SK-N-SH treated with all-trans-retinoic acid at 6 μM for 48 hours (cell line): ENCODE measurements at regions not wholly inside any gene's neighbourhood (a gene's known extent, or its start where the extent isn't known, plus 50 kb on each side); places are given as distances from the start of the nearest gene placed in this dataset.

Experiments used
- ATAC-seq: fragments of 200-7000 bp; cut with Tn5 transposase; 3 replicates; pipeline ENCODE4 v1.9.1; 2020; ENCODE audit warnings: mild to moderate bottlenecking, moderate library complexity
- ARNTL ChIP-seq: fragments of 450-650 bp; formaldehyde crosslinking; IDR thresholded peaks from 2 replicates; pipeline ENCODE4 v1.5.0; 2020; ENCODE audit warnings: low read depth, mild to moderate bottlenecking, moderate library complexity, borderline replicate concordance
- BACH2 ChIP-seq: fragments of 250-450 bp; sonication (Bioruptor Pico); IDR thresholded peaks from 2 replicates; pipeline ENCODE4 v1.9.0; 2021; ENCODE audit warnings: mild to moderate bottlenecking, borderline replicate concordance
- CREB5 ChIP-seq: fragments of 250-450 bp; sonication (Bioruptor Pico); IDR thresholded peaks from 2 replicates; pipeline ENCODE4 v1.5.1; 2020; ENCODE audit warnings: low read depth, mild to moderate bottlenecking, moderate library complexity
- CSDC2 ChIP-seq: fragments of 250-450 bp; sonication (Bioruptor Pico); IDR thresholded peaks from 2 replicates; pipeline ENCODE4 v1.5.0; 2020; ENCODE audit warnings: mild to moderate bottlenecking, moderate library complexity
- CSRNP3 ChIP-seq: fragments of 250-450 bp; sonication (Bioruptor Pico); IDR thresholded peaks from 2 replicates; pipeline ENCODE4 v1.5.1; 2021; ENCODE audit warnings: mild to moderate bottlenecking, moderate library complexity
- ESRRG ChIP-seq: fragments of 250-450 bp; sonication (Bioruptor Pico); IDR thresholded peaks from 2 replicates; pipeline ENCODE4 v1.6.1; 2021; ENCODE audit warnings: mild to moderate bottlenecking
- GLIS3 ChIP-seq: fragments of 250-450 bp; sonication (Bioruptor Pico); IDR thresholded peaks from 2 replicates; pipeline ENCODE4 v1.5.0; 2020; ENCODE audit warnings: mild to moderate bottlenecking, moderate library complexity
- ISL1 ChIP-seq: fragments of 250-450 bp; sonication (Bioruptor Pico); IDR thresholded peaks from 2 replicates; pipeline ENCODE4 v2.1.2; 2022; ENCODE audit warnings: mild to moderate bottlenecking, moderate library complexity
- OSR1 ChIP-seq: fragments of 250-450 bp; sonication (Bioruptor Pico); IDR thresholded peaks from 2 replicates; pipeline ENCODE4 v1.8.0; 2022; ENCODE audit warnings: moderate library complexity, mild to moderate bottlenecking, inconsistent platforms
- PATZ1 ChIP-seq: fragments of 250-450 bp; sonication (Bioruptor Pico); IDR thresholded peaks from 2 replicates; pipeline ENCODE4 v1.8.0; 2020; ENCODE audit warnings: mild to moderate bottlenecking, moderate library complexity, borderline replicate concordance
- POU6F1 ChIP-seq: fragments of 250-450 bp; sonication (Bioruptor Pico); IDR thresholded peaks from 2 replicates; pipeline ENCODE4 v1.8.0; 2021; ENCODE audit warnings: low read depth, mild to moderate bottlenecking, moderate library complexity, borderline replicate concordance
- PPARA ChIP-seq: fragments of 250-450 bp; sonication (Bioruptor Pico); IDR thresholded peaks from 2 replicates; pipeline ENCODE4 v1.5.0; 2020; ENCODE audit warnings: mild to moderate bottlenecking, borderline replicate concordance
- RARB ChIP-seq: fragments of 250-450 bp; sonication (Bioruptor Pico); IDR thresholded peaks from 2 replicates; pipeline ENCODE4 v1.8.0; 2021; ENCODE audit warnings: mild to moderate bottlenecking, moderate library complexity
- SNAI2 ChIP-seq: fragments of 250-450 bp; sonication (Bioruptor Pico); IDR thresholded peaks from 2 replicates; pipeline ENCODE4 v1.5.0; 2020; ENCODE audit warnings: mild to moderate bottlenecking, moderate library complexity
- TCF4 ChIP-seq: fragments of 250-450 bp; sonication (Bioruptor Pico); IDR thresholded peaks from 2 replicates; pipeline ENCODE4 v1.8.0; 2021; ENCODE audit warnings: mild to moderate bottlenecking, moderate library complexity, borderline replicate concordance
- TOX ChIP-seq: fragments of 250-450 bp; sonication (Bioruptor Pico); IDR thresholded peaks from 2 replicates; pipeline ENCODE4 v1.8.0; 2021; ENCODE audit warnings: mild to moderate bottlenecking, moderate library complexity, borderline replicate concordance
- TSHZ2 ChIP-seq: fragments of 250-450 bp; sonication (Bioruptor Pico); IDR thresholded peaks from 2 replicates; pipeline ENCODE4 v1.5.0; 2020; ENCODE audit warnings: mild to moderate bottlenecking, moderate library complexity
- ZC3H10 ChIP-seq: fragments of 250-450 bp; sonication (Bioruptor Pico); IDR thresholded peaks from 2 replicates; pipeline ENCODE4 v1.5.1; 2021; ENCODE audit warnings: mild to moderate bottlenecking, moderate library complexity
- ZFP3 ChIP-seq: fragments of 250-450 bp; sonication (Bioruptor Pico); IDR thresholded peaks from 2 replicates; pipeline ENCODE4 v1.5.0; 2020; ENCODE audit warnings: mild to moderate bottlenecking, moderate library complexity
- ZNF565 ChIP-seq: fragments of 450-650 bp; formaldehyde crosslinking; conservative IDR thresholded peaks from 2 replicates; pipeline ENCODE4 v1.5.0; 2020; ENCODE audit warnings: low read depth, mild to moderate bottlenecking, moderate library complexity
- ZNF70 ChIP-seq: fragments of 450-650 bp; formaldehyde crosslinking; IDR thresholded peaks from 2 replicates; pipeline ENCODE4 v1.5.0; 2020; ENCODE audit warnings: mild to moderate bottlenecking, moderate library complexity
- ZNF8 ChIP-seq: fragments of 450-650 bp; formaldehyde crosslinking; IDR thresholded peaks from 2 replicates; pipeline ENCODE4 v1.5.0; 2020; ENCODE audit warnings: mild to moderate bottlenecking, moderate library complexity

GRCh38 chr2:212940816-212941215, 210.6 kb downstream of the IKZF2 start:
- TF ChIP-seq OSR1 (CRISPR knock-in tag) (no peak), RARB (no peak), CREB5 (no peak), ARNTL (CRISPR knock-in tag) (no peak), SNAI2 (CRISPR knock-in tag) (no peak), ZNF70 (CRISPR knock-in tag) (no peak), BACH2 (CRISPR knock-in tag) (no peak), ZNF8 (CRISPR knock-in tag) (no peak), TSHZ2 (CRISPR knock-in tag) (no peak), POU6F1 (CRISPR knock-in tag) (no peak), ESRRG (CRISPR knock-in tag) (no peak)

GRCh38 chr2:212939777-212940531, 211.5 kb downstream of the IKZF2 start:
- no peak for ATAC-seq
- TF ChIP-seq CSDC2 (CRISPR knock-in tag) (no peak), CSRNP3 (no peak), ARNTL (CRISPR knock-in tag) (no peak), ZC3H10 (CRISPR knock-in tag) (no peak), POU6F1 (CRISPR knock-in tag) (no peak), PATZ1 (CRISPR knock-in tag) (no peak)

More at GRCh38 chr2:212940816-212941215, 210.6 kb downstream of the IKZF2 start:
- ATAC-seq = peak; percentile 78

- TF ChIP-seq ISL1 (CRISPR knock-in tag) (no peak), GLIS3 (CRISPR knock-in tag) (no peak), ZFP3 (CRISPR knock-in tag) (no peak), PPARA (no peak), OSR1 (CRISPR knock-in tag) (no peak), ZNF565 (CRISPR knock-in tag) (no peak), CREB5 (no peak), TOX (CRISPR knock-in tag) (no peak), ZC3H10 (CRISPR knock-in tag) (no peak), PATZ1 (CRISPR knock-in tag) (no peak), ARNTL (CRISPR knock-in tag) (no peak), TCF4 (CRISPR knock-in tag) (no peak), SNAI2 (CRISPR knock-in tag) (no peak), RARB (no peak)
- TF ChIP-seq, all 23 proteins: peak for 0
- no peak for ATAC-seq
Measured at GRCh38 chr2:212938144-212938793, 213.1 kb downstream of the IKZF2 start.
